A549 (cell line): ENCODE measurements at regions not wholly inside any gene's neighbourhood (a gene's known extent, or its start where the extent isn't known, plus 50 kb on each side); places are given as distances from the start of the nearest gene placed in this dataset.

Experiments
- HOXB5 ChIP-seq: fragments of 250-450 bp; sonication (Bioruptor Pico); IDR thresholded peaks from 2 replicates; pipeline ENCODE4 v1.5.0; 2020; ENCODE audit warnings: mild to moderate bottlenecking, moderate library complexity
- KDM1A ChIP-seq: fragments of 200-600 bp; sonication (generic); IDR thresholded peaks from 2 replicates; pipeline ENCODE4 v1.6.1; 2016; ENCODE audit warnings: low read depth, mild to moderate bottlenecking
- KDM5A ChIP-seq: fragments of 200-600 bp; sonication (generic); IDR thresholded peaks from 2 replicates; pipeline ENCODE4 v1.6.1; 2016; ENCODE audit warnings: antibody characterized with exemption, mild to moderate bottlenecking
- TF ChIP-seq, protein P1 (sequence below): IDR thresholded peaks from 2 replicates; pipeline ENCODE4 v1.6.1; 2012
- TF ChIP-seq, protein P2 (sequence below): fragments of >200 bp; sonication (Bioruptor Twin); formaldehyde crosslinking; IDR thresholded peaks from 3 replicates; pipeline ENCODE4 v1.5.1; 2016

DNA sequence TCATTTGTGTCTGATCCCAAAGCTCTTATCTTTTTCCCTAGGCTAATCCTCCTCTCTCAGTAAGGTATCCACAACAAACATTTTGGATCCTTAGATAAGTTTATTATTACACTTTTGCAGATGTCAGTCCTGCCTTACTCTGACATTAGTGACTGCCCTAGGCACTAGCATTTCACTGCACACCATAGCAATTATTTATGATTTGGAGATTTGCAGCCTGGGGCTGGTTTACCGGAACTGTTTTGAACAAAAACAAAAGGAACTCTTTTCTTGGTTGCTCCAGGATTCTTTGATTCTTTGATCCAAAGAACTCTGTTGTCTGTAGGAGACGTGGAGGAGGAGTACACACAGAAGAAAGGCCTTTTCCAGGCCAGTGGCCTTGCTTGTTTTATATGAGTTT lies 80.4 kb downstream of the EDNRB start:
- TF ChIP-seq, protein P1, sequence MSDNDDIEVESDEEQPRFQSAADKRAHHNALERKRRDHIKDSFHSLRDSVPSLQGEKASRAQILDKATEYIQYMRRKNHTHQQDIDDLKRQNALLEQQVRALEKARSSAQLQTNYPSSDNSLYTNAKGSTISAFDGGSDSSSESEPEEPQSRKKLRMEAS = no peak
- TF ChIP-seq KDM5A (no peak), HOXB5 (no peak), KDM1A (no peak)
- TF ChIP-seq, protein P2, sequence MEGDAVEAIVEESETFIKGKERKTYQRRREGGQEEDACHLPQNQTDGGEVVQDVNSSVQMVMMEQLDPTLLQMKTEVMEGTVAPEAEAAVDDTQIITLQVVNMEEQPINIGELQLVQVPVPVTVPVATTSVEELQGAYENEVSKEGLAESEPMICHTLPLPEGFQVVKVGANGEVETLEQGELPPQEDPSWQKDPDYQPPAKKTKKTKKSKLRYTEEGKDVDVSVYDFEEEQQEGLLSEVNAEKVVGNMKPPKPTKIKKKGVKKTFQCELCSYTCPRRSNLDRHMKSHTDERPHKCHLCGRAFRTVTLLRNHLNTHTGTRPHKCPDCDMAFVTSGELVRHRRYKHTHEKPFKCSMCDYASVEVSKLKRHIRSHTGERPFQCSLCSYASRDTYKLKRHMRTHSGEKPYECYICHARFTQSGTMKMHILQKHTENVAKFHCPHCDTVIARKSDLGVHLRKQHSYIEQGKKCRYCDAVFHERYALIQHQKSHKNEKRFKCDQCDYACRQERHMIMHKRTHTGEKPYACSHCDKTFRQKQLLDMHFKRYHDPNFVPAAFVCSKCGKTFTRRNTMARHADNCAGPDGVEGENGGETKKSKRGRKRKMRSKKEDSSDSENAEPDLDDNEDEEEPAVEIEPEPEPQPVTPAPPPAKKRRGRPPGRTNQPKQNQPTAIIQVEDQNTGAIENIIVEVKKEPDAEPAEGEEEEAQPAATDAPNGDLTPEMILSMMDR = no peak
